HCEC 1CT (cell line): ENCODE measurements at regions not wholly inside any gene's neighbourhood (a gene's known extent, or its start where the extent isn't known, plus 50 kb on each side); places are given as distances from the start of the nearest gene placed in this dataset.
A peak's percentile ranks its signal among the peaks of the same experiment; 100 is the strongest.

Source experiments
- DNase-seq: peaks from one replicate; pipeline ENCODE4 v3.0.0-alpha.2; 2017

DNA sequence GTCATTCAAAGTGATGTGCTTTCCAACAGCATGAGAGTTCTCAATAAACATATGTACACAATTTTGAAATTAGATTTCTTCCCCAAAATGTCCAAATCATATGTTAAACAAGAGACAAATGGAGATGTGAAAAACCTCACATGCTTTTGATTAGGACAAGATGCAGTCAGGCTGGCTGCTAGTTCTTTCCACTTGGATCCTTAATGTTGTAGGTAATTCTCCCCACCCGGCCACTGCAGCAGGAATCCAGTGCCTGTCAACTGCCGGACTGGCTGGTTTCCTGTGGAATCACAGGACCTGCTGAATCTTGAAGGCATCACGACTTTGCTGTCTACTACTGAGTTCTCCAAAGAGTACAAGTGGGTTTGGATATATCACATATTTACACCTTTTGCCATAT lies 138.6 kb upstream of the AKR1E2 start:
- DNase-seq = no peak

DNA sequence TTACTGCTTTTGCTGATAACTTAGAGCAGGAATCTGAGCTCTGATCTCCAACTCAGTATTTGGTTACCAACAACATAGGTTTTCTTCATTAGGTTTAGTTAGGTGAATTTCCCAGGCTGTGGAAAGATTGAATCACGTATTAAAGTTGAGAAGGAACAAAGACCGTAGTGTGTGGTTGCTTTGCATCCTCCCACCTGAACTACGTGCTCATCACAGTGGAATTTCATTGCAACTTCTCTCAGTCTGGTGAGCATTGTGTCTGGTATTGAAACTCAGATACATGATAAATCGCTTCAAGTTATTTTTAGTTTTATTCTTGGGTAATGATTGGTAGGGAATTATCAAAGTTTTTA lies 139.4 kb upstream of the AKR1E2 start:
- DNase-seq = peak; percentile 22

DNA sequence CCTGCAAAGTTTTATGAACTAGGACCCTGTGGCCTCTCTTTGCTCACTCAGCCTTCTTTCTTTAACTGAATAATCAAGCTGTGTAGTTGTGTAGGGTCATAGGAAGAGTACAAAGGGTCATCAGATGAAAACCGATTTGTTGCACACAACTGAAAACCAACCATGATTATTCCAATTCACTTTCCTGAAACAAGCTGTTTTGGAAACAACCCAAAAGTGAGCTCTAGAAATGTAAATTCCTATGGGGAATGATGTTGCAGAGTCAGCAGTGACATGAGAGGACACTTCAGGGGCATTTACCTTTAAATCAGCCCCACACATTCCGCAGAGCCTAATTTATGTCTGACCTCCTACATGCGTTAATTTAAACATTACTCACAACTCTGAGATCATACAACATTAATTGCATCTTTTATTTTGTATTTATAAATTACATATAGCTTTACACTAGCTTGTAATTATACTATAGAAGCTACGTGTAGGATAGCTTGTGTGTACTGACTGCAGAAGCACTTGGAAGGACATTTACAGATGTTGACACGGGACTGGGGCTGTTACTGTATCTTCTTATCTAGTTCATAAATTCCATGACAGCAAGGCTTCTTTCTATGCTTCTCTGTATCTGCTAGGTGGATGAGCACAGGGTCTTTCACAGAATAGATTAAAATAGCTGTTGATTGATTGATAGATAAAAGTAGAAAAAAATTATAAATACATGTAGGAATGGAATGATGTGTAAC lies 139.9 kb upstream of the AKR1E2 start:
- no peak for DNase-seq

DNA sequence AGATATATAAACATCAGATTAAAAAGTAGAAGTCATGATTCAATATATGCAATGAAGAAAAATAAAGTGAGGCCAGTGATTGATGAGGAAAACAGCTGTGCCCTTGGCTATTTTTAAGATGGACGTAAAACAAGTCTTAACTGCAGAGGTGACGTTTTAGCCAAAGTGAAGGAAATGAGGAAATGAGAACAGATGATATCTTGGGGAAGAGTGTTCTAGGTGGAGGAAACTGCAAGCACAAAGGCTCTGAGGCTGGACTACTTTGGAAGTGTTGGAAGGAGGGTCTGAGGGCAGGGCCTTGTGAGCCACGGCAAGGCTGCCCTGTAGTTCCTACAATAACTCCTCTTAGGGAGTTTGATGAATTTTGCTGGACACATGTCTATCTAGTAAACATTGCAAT lies 140.5 kb upstream of the AKR1E2 start:
- no peak for DNase-seq

DNA sequence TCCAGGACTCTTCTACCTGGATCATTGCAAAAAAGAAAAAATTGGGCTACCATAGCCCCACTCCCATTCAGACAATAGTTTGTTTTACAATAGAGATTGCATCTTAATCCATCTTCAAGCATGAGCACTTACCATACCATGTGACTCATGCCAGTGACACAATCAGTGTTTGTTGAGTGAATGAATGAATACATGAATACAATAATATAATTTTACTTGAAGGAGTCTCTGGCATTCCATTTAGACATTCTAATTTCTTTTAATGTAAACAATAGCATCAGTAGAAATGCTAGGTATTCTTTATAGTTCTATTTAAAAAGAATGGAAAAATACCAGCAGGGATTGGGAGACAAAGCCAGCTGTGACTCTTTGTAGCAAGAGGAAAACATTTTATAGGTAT lies 141.6 kb upstream of the AKR1E2 start:
- DNase-seq = peak; percentile 63

DNA sequence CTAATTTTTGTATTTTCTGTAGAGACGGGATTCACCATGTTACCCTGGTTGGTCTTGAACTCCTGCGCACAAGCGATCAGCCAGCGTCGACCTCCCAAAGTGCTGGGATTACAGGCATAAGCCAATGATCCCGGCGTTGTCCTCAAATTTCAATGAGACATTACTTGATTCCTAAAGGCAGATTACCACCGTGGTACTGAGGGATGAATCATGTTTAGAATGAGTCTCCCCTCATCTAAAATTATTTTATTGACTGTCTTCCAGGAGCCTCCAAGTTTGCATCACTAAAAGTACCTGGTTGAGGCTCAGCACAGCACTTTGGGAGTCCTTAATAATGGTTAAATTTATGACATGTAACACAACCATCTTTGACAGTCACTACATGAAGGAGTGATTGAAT lies 142.2 kb upstream of the AKR1E2 start:
- no peak for DNase-seq

DNA sequence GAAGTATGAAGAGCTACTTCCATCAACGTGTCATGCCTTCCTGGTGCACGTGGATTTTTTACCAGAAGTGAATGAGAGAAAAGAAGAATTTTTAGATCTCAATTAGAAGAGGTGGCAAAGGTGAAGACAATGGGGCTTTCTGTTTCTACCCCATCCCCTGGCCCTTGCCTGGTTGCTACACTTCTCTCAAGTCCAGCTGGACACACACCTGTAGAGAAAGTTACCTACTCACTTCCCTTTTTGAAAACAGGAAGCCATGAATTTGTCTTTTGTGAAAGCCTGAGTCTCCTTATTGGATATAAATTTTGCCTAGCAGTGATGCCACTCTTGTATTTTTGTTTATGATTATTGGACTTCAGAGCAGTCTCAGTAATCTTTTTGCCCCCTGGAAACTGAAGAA lies 142.9 kb upstream of the AKR1E2 start:
- DNase-seq = no peak

DNA sequence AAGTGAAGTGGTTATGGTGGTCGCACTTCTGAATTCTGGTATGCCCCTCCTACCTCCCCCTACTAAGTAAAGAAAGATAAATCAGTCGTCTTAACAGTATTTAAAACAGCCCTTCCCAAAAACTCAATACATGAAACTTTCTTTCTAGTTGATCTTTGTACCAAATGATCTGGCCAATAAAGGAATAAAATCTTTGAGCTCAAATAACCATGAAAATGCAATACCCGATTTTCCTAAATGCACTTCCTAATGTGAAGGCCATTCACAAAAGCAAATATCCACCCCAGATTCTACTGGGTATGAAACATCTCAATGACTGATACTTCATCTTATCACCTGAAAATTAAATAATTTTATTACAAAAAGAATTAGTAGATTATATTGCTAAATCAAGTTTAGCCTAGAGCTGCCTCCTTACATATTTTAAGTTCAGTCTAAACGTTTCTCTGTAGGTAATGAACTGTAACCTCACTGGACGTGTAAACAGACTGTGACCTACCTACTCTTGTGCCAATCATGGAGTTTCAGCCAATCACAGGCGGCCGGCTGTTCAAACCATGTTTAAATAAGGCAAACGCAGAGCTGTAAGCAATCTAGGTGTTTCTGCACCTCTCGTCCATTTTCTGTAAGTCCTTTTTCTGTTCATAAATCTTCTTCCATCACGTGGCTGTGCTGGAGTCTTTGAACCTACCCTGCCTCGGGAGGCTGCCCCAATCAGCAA lies 146.9 kb upstream of the AKR1E2 start:
- no peak for DNase-seq

DNA sequence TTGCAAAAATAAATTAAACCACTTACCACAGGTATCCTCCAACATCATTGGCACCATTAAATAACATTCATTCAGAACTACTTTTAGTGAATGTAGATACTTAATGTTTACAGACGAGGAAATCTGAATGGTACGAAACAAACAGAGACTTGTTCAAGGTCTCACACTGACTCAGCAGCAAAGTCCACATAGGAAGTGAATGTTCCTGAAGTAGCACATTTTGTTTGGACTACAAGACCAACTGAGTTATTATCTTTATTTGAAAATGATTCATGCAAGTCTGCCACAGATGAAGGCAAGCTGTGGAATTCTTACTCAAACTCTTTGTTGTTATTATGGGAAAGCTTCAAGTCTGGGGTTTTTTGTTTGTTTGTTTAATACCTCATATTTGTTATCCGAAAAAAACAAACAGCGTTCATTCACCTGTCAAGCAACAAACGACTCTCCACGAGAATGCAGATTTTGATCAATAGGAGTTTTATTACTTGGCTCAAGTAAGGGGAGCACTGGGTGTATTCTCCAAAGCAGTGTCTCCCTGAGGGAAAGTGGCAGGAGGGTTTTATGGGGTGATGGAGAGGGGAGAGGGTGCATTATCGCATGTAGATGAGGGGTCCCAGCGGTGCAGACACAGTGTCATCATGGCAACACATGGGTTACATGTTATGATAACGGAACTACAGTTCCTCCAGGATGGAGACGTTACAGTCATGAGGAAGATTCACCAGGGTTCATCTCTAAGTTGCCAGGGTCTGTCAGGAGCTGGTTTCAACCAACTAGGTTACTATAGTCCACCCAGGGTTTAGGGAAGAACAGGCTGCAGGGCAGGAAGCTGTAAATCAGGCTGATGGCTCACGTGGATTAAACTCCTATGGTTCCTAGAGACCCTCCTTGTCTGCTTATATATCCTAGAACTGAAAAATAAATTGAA lies 147.7 kb upstream of the AKR1E2 start:
- peak; percentile 93 for DNase-seq

DNA sequence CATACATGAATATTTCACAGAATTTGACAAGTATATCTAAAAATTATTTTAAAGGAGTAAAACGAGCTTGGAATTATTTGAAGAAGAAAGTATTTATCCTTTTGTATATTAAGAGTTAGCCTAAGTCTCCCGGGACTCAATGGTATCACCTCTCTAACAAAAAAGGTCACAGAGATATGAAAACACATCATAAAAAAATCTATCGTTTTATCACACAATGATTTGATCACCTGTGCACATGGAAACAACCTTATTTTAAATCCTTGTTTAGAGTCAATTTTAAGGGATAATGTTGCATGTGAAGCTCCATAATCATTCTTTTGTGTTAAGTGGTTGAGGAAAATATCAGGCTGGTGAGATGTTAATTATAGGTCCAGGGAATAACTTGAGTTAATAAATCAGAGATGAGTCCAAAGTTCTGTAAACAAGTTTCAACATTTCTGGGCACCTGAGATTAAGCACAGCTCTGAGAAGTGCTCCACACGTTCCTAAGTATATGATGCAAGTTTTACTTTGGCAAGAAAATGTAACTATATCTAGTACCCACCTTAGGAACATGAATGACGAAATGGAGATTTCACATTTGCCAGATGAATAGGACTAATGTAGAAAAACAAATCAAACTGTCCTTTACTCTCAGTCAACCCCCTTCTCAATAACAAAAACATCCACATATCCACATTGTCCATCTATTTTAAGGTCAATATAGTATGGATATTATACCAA lies 148.5 kb upstream of the AKR1E2 start:
- DNase-seq = peak; percentile 82

DNA sequence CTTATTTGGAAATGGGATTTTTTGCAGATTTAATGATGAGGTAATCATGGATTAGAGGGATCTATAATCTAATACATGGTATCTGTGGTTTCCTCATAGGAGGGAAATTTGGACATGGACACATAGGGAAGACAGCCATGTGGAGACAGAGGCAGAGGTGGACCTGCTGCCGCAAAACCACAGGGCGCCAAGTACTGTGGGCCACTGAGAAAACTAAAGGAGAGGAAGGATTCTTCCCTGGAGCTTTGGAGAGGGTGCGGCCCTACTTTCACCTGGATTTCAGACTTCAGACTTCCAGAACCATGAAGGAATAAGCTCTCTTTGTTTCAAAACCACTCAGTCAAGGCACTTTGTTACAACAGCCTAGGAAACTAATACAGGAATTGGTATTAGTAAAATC lies 149.4 kb upstream of the AKR1E2 start:
- DNase-seq = no peak

DNA sequence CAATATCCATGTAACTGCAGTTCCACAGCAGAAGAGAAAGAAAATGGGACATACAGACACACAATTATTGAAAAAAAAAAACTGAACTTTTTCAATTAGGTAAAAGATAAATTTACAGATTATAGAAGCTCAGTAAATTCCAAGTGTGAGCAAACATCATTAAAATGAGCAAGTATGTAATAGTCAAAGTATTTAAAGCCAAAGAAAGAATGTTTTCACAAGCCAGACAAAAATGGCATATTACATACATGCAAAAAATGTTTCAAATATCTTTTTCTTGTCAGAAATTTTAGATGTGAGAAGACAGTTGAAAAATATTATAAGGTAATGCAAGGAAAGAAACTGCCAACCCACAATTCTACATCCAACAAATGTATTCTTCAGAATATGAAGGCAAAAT lies 150.2 kb upstream of the AKR1E2 start:
- DNase-seq = no peak

DNA sequence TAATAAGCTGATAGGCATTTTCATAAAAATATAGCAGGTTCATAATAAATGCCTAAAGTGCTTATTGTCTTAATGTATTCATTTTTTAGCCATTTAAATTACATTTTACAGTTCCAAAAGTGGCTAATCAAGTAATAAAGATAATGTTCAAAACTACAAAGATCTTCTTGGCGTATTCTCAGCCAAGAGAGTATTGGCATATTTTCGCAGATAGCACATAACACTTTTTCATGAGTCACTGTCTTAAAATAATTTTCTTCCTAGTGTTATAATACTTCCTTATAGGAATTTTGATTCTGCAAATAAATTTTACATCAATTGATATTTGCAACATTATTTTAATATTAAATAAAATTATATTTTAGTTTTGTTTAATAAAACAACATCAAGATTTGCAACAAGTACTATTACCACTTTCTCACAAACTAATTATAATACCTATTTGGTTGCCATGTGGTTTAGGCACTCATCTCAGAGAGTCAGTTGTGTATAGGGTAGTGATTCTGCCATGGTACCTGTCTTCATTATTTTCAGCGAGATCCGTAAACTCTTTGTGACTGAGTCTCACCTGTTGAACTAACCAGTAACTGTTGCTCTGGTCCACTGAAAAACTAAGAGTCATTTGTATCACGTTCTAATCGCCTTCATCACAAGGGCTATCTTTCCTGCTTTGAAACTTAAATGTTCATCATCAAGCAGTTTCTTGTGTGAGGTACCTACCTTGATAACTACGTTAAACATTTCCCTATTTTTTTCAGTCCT lies 152.5 kb upstream of the AKR1E2 start:
- DNase-seq = no peak

DNA sequence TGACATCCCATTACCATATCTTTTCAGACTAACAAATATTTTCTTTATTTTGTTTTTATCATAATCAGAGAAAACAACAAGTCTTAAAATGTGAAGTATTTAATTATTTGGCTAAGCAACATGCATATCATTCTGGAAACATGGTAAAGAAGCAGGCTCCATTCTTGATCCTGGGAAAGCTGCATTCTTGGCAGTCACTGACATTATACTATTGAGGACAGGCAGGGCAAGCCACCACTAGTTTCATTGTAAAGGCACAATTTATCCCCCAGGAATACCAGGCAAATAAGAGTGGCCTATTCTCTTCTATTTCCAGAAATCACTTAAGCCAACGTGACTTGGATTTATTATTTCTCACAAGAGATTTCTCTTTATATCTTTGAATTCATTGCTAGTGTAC lies 153.8 kb upstream of the AKR1E2 start:
- DNase-seq = no peak

DNA sequence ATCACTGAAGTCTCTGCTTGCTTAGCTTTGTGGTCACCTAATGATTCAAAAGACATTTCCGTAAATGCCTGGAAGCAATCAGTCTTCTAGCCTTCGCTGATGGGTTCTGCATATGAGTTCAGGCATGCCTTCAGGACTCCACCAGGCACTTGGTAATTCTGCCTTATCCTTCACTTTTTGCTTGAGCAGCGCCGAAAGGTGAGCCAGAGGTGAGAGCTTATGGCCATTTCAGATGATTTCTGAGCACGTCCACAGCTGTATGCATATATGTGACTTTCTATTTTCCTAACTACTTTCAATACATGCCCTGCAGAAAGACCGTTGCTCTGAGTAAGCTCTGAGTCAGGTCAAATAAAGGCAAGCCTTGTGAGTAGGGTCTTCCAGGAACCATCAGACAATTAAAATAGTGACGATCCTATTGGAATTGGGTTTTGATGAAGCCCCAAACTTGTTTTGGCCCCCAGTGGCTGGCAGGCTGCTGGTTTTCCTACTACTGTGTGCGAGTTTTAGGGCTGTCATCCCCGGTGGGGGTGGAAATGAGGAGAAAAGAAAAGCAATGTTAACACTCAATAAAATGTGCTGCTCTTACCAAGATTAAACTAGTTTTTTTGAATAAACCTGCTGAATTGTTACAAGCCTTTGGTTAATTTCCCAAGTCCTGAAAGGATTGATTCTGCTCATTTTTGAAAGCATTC lies 154.4 kb upstream of the AKR1E2 start:
- peak; percentile 55 for DNase-seq

DNA sequence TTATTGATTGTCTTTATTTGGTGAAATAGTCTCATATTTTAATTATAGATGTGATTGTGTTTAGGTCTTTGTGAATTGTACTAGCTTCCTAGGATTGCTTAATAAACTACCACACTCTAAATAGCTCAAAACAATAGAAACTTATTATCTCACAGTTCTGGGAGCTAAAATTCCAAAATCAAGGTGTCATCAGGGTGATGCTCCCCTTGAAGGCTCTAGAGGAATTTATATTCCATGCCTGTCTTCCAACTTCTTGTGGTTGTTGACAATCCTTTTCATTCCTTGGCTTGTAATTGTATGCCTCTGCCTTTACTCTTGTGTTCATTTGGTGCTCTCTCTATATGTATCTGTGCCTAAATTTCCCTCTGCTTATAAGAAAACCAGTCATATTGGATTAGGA lies 155.3 kb upstream of the AKR1E2 start:
- DNase-seq = peak; percentile 58

DNA sequence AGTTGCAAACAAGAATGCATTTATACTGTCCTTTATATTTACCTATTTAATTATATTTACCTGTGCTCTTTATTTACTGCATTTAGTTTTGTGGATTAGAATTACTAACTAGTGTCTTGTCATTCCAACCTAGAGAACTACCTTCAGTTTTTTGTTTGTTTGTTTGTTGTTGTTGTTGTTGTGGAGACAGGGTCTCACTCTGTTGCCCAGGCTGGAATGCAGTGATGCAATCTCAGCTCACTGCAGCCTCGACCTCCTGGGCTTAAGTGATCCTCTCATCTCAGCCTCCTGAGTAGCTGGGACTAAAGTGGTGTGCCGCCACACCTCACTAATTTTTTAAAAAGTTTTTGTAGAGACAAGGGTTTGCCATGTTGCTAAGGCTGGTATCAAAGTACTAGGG lies 156.4 kb upstream of the AKR1E2 start:
- no peak for DNase-seq

DNA sequence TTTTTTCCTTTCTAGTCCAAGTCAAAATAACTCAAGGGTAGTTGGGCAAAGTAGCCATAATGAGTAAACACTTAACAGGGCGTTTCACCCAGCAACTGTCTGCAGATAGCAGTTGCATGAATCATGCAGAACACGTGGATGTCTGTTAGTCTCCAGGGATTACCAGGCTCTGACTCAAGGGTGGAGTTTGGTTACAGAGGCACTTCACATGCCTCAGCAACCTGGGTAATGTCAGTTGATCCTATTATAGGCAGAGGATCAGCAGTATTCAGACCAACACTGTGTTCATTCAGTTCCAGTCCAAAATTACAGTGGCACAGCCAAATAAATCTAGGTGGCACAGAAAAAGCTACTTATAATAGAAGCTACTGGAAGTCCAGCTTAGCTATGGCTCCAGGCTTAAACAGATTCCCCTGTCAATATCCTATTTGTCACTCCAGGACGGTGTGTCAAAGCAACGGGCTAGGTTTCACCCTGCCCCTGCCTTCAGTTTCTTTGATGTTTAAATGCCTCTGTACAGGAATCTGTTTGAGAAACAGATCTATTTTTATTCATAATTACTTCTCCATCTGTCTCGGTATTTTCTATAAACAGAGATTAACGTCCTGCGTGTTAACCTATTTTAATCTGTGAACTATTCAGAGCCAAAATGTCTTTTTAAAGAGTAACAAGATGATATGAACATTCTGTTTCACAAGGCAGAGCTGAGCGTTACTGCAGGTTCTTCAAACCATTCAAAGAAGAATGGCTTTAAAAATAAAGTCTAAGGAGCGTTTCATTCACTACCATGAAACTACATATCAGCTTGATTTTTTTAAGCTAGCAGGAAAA lies 162.6 kb upstream of the AKR1E2 start:
- peak; percentile 99 for DNase-seq

DNA sequence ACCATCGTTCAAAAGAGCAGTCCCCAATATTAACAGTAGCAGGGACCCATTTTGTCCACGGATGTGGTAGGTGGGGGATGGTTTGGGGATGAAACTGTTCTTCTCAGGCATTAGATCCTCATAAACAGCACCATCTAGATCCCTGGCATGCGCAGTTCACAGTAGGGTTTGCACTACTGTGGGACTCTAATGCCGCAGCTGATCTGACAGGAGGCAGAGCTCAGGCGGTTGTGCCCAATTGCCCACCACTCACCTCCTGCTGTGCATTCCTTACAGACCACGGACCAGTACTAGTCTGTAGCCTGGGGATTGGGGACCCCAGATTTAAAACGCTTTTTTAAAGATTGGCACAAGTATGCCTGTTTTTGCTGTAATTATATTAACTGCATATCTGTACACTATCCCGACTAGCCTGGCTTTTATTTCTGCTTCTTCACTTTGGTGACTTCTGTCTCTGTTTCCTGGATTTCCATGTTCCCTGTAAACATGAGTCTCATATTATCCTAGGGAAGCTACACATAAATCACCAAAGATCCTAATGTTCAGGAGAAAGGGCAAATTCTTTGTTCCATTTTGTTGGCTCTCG lies 163.3 kb upstream of the AKR1E2 start:
- peak; percentile 51 for DNase-seq
